ENCODE measurements at regions not wholly inside any gene's neighbourhood (a gene's known extent, or its start where the extent isn't known, plus 50 kb on each side); places are given as distances from the start of the nearest gene placed in this dataset.

- H3K9ac ChIP-seq (ENCODE audit: low read depth in 1 of 2, low read length in 2 of 2), result no peak overlapping the region
- DNase-seq (ENCODE audit: low spot score), result no peak
- no peaks in the 10 kb centered on the region for H3K4me1 ChIP-seq (ENCODE audit: control insufficient read depth in 4 of 4, insufficient read depth in 4 of 4, low read length in 3 of 4)
- WGBS, result 52% methylated on average over 12 of the region's 12 CpGs
- H3K27me3 ChIP-seq (ENCODE audit: control insufficient read depth in 4 of 4, insufficient read depth in 4 of 4, low read length in 3 of 4), result peaks cover 0 to 8% (median 0%) of the 10 kb centered on the region in 4 donors
- no peaks in the 10 kb centered on the region for H3K9me3 ChIP-seq (ENCODE audit: control insufficient read depth in 4 of 4, low read length in 3 of 4)
- H3K4me3 ChIP-seq (ENCODE audit: low read depth in 1 of 3, low read length in 3 of 3), result no peak overlapping the region
- no peaks in the 10 kb centered on the region for H3K36me3 ChIP-seq (ENCODE audit: control insufficient read depth in 4 of 4, insufficient read depth in 3 of 4, low read depth in 1 of 4, low read length in 3 of 4)
- TF ChIP-seq ATF3 (IDR thresholded peaks at IDR 0.05) (no peak), SP1 (IDR thresholded peaks at IDR 0.05) (no peak), EGR1 (IDR thresholded peaks at IDR 0.05; ENCODE audit: low read depth in 2 of 2) (no peak), CTCF (IDR thresholded peaks at IDR 0.05; ENCODE audit: low read depth, low read length, missing input control) (no peak), HNF4G (IDR thresholded peaks at IDR 0.05) (no peak), JUND (IDR thresholded peaks at IDR 0.05) (no peak), FOXA1 (IDR thresholded peaks at IDR 0.05) (no peak), YY1 (IDR thresholded peaks at IDR 0.05) (no peak), FOXA2 (IDR thresholded peaks at IDR 0.05) (no peak), GABPA (IDR thresholded peaks at IDR 0.05 in 1 of 2, conservative IDR thresholded peaks at IDR 0.05 in 1 of 2) (no peak), NR2F2 (IDR thresholded peaks at IDR 0.05) (no peak), TAF1 (conservative IDR thresholded peaks at IDR 0.05) (no peak), RAD21 (IDR thresholded peaks at IDR 0.05) (no peak), HNF4A (conservative IDR thresholded peaks at IDR 0.05) (no peak), RXRA (IDR thresholded peaks at IDR 0.05) (no peak), ZBTB33 (IDR thresholded peaks at IDR 0.05) (no peak)
- TF ChIP-seq, protein P1, sequence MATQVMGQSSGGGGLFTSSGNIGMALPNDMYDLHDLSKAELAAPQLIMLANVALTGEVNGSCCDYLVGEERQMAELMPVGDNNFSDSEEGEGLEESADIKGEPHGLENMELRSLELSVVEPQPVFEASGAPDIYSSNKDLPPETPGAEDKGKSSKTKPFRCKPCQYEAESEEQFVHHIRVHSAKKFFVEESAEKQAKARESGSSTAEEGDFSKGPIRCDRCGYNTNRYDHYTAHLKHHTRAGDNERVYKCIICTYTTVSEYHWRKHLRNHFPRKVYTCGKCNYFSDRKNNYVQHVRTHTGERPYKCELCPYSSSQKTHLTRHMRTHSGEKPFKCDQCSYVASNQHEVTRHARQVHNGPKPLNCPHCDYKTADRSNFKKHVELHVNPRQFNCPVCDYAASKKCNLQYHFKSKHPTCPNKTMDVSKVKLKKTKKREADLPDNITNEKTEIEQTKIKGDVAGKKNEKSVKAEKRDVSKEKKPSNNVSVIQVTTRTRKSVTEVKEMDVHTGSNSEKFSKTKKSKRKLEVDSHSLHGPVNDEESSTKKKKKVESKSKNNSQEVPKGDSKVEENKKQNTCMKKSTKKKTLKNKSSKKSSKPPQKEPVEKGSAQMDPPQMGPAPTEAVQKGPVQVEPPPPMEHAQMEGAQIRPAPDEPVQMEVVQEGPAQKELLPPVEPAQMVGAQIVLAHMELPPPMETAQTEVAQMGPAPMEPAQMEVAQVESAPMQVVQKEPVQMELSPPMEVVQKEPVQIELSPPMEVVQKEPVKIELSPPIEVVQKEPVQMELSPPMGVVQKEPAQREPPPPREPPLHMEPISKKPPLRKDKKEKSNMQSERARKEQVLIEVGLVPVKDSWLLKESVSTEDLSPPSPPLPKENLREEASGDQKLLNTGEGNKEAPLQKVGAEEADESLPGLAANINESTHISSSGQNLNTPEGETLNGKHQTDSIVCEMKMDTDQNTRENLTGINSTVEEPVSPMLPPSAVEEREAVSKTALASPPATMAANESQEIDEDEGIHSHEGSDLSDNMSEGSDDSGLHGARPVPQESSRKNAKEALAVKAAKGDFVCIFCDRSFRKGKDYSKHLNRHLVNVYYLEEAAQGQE (IDR thresholded peaks at IDR 0.05), result no peak
- TF ChIP-seq, protein P2, sequence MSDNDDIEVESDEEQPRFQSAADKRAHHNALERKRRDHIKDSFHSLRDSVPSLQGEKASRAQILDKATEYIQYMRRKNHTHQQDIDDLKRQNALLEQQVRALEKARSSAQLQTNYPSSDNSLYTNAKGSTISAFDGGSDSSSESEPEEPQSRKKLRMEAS (IDR thresholded peaks at IDR 0.05), result no peak
- H3K27ac ChIP-seq (ENCODE audit: low read depth in 1 of 2, low read length in 2 of 2), result no peak overlapping the region
Observed at GRCh38 chr22:35140879-35141745, 75.2 kb downstream of the ISX start.

Data from liver (tissue), 8 donors.